WTC11 (cell line): ENCODE measurements at regions not wholly inside any gene's neighbourhood (a gene's known extent, or its start where the extent isn't known, plus 50 kb on each side); places are given as distances from the start of the nearest gene placed in this dataset.

Source experiments
- ATAC-seq: fragments of 200-7000 bp; cut with Tn5 transposase; 2 replicates; pipeline ENCODE4 v1.10.0; 2021; ENCODE audit warnings: mild to moderate bottlenecking, moderate library complexity
- CTCF ChIA-PET: fragments of 300-600 bp; sonication (Branson Sonifier 250); formaldehyde crosslinking; loops from one replicate; lab custom pipeline; 2021; ENCODE audit warnings: antibody characterized with exemption; lab: Charles Lee
- POLR2A ChIA-PET: fragments of 350-600 bp; sonication (Branson Sonifier 250); formaldehyde crosslinking; loops from one replicate; lab custom pipeline; 2021; ENCODE audit warnings: antibody characterized with exemption; lab: Charles Lee
- DNase-seq: peaks from one replicate; pipeline ENCODE4 v3.0.0; 2021; ENCODE audit warnings: low spot score
- H3K27ac Mint-ChIP-seq: 2 replicates; pipeline ENCODE4 v1.8.0; 2021; ENCODE audit warnings: mixed read lengths
- H3K27me3 Mint-ChIP-seq: 2 replicates; pipeline ENCODE4 v1.8.0; 2021; ENCODE audit warnings: low read depth, mild to moderate bottlenecking, moderate library complexity, mixed read lengths
- H3K36me3 Mint-ChIP-seq: 2 replicates; pipeline ENCODE4 v1.8.0; 2021; ENCODE audit warnings: mixed read lengths
- H3K4me1 Mint-ChIP-seq: 2 replicates; pipeline ENCODE4 v1.8.0; 2022; ENCODE audit warnings: mixed read lengths
- H3K4me3 Mint-ChIP-seq: 2 replicates; pipeline ENCODE4 v1.8.0; 2021; ENCODE audit warnings: mild to moderate bottlenecking, moderate library complexity, mixed read lengths
- H3K9me3 Mint-ChIP-seq: 2 replicates; pipeline ENCODE4 v1.8.0; 2021; ENCODE audit warnings: mixed read lengths
- CREB1 ChIP-seq: sonication (generic); formaldehyde crosslinking; IDR thresholded peaks from 2 replicates; pipeline ENCODE4 v1.8.0; 2023; ENCODE audit warnings: mild to moderate bottlenecking, missing genetic modification reagents
- E2F1 ChIP-seq: sonication (generic); formaldehyde crosslinking; IDR thresholded peaks from 2 replicates; pipeline ENCODE4 v1.8.0; 2022; ENCODE audit warnings: mild to moderate bottlenecking, missing genetic modification reagents
- E2F4 ChIP-seq: sonication (generic); formaldehyde crosslinking; IDR thresholded peaks from 2 replicates; pipeline ENCODE4 v1.8.1; 2022; ENCODE audit warnings: low read depth, mild to moderate bottlenecking, moderate library complexity, missing genetic modification reagents, borderline replicate concordance
- E2F5 ChIP-seq: sonication (generic); formaldehyde crosslinking; IDR thresholded peaks from 2 replicates; pipeline ENCODE4 v1.8.1; 2022; ENCODE audit warnings: mild to moderate bottlenecking, moderate library complexity, missing genetic modification reagents
- ERG ChIP-seq: fragments of 250-450 bp; sonication (Bioruptor Pico); IDR thresholded peaks from 2 replicates; pipeline ENCODE4 v1.8.0; 2021; ENCODE audit warnings: mild to moderate bottlenecking
- GTF2I ChIP-seq: fragments of 250-450 bp; sonication (Bioruptor Pico); conservative IDR thresholded peaks from 2 replicates; pipeline ENCODE4 v1.4.0; 2021; ENCODE audit warnings: mild to moderate bottlenecking
- IRF1 ChIP-seq: sonication (generic); formaldehyde crosslinking; IDR thresholded peaks from 2 replicates; pipeline ENCODE4 v1.8.0; 2023; ENCODE audit warnings: missing genetic modification reagents
- MAX ChIP-seq: sonication (generic); formaldehyde crosslinking; IDR thresholded peaks from 2 replicates; pipeline ENCODE4 v1.8.0; 2022; ENCODE audit warnings: mild to moderate bottlenecking, missing genetic modification reagents
- RELA ChIP-seq: sonication (generic); formaldehyde crosslinking; IDR thresholded peaks from 2 replicates; pipeline ENCODE4 v1.8.1; 2022; ENCODE audit warnings: missing genetic modification reagents, mild to moderate bottlenecking, borderline replicate concordance
- TEAD4 ChIP-seq: sonication (generic); formaldehyde crosslinking; IDR thresholded peaks from 2 replicates; pipeline ENCODE4 v1.8.0; 2022; ENCODE audit warnings: mild to moderate bottlenecking, missing genetic modification reagents
- USF1 ChIP-seq: sonication (generic); formaldehyde crosslinking; IDR thresholded peaks from 2 replicates; pipeline ENCODE4 v1.8.0; 2022; ENCODE audit warnings: mild to moderate bottlenecking, missing genetic modification reagents
- USF2 ChIP-seq: sonication (generic); formaldehyde crosslinking; IDR thresholded peaks from 2 replicates; pipeline ENCODE4 v1.8.1; 2023; ENCODE audit warnings: mild to moderate bottlenecking, missing genetic modification reagents, moderate library complexity
- ZNF281 ChIP-seq: sonication (generic); formaldehyde crosslinking; IDR thresholded peaks from 2 replicates; pipeline ENCODE4 v1.8.0; 2023; ENCODE audit warnings: mild to moderate bottlenecking, missing genetic modification reagents
- ZNF423 ChIP-seq: fragments of 250-450 bp; sonication (Bioruptor Pico); IDR thresholded peaks from 2 replicates; pipeline ENCODE4 v2.1.2; 2022; ENCODE audit warnings: mild to moderate bottlenecking, moderate library complexity
- ZNF512 ChIP-seq: sonication (generic); formaldehyde crosslinking; IDR thresholded peaks from 2 replicates; pipeline ENCODE4 v1.8.1; 2022; ENCODE audit warnings: missing genetic modification reagents, borderline replicate concordance
- ZNF532 ChIP-seq: fragments of 250-450 bp; sonication (Bioruptor Pico); IDR thresholded peaks from 2 replicates; pipeline ENCODE4 v1.9.0; 2021; ENCODE audit warnings: mild to moderate bottlenecking, borderline replicate concordance

- ChIA-PET POLR2A (no interaction called here), CTCF (no interaction called here)
- Mint-ChIP-seq H3K4me3 (no peak overlapping the region), H3K9me3 (no peaks in the 10 kb centered on the region; the same call in 1 of the 2 replicates), H3K36me3 (no peaks in the 10 kb centered on the region), H3K27ac (no peak overlapping the region), H3K4me1 (no peaks in the 10 kb centered on the region), H3K27me3 (no peaks in the 10 kb centered on the region)
- ATAC-seq (no peak), DNase-seq (no peak)
- TF ChIP-seq MAX (CRISPR knock-in tag) = no peak
- no peak for TF ChIP-seq ZNF512 (CRISPR knock-in tag)
- no peak for TF ChIP-seq USF1
- no peak for TF ChIP-seq E2F4 (CRISPR knock-in tag)
- TF ChIP-seq CREB1 (CRISPR knock-in tag) = no peak
- TF ChIP-seq GTF2I (CRISPR knock-in tag) = no peak
- no peak for TF ChIP-seq TEAD4 (CRISPR knock-in tag)
- TF ChIP-seq ZNF532 (CRISPR knock-in tag) = no peak
- no peak for TF ChIP-seq E2F1 (CRISPR knock-in tag)
- no peak for TF ChIP-seq RELA (CRISPR knock-in tag)
Observed at GRCh38 chr17:69639096-69639495, 224.6 kb downstream of the MAP2K6 start.

- CTCF ChIA-PET = no interaction called here
- Mint-ChIP-seq H3K4me3 (no peak overlapping the region), H3K36me3 (no peaks in the 10 kb centered on the region), H3K4me1 (no peaks in the 10 kb centered on the region), H3K27ac (no peak overlapping the region), H3K9me3 (no peaks in the 10 kb centered on the region), H3K27me3 (no peaks in the 10 kb centered on the region)
- POLR2A ChIA-PET = no interaction called here
- no peak for ATAC-seq
- no peak for DNase-seq
- no peak for TF ChIP-seq MAX (CRISPR knock-in tag)
- TF ChIP-seq ERG = no peak
- no peak for TF ChIP-seq E2F5
- TF ChIP-seq ZNF281 (CRISPR knock-in tag) = no peak
- TF ChIP-seq USF2 (CRISPR knock-in tag) = no peak
- no peak for TF ChIP-seq ZNF423 (CRISPR knock-in tag)
- no peak for TF ChIP-seq IRF1 (CRISPR knock-in tag)
Observed at GRCh38 chr17:69640073-69640472, 225.6 kb downstream of the MAP2K6 start.
